ENCODE measurements at regions not wholly inside any gene's neighbourhood (a gene's known extent, or its start where the extent isn't known, plus 50 kb on each side); places are given as distances from the start of the nearest gene placed in this dataset.
"Not testable (repeated sequence)": the region's sequence is repeated elsewhere in the genome, so short reads cannot be mapped to it uniquely, and the experiment has no call there.

- ATAC-seq (replicated peaks) (no peak), DNase-seq (no peak)
- Mint-ChIP-seq H3K27ac (no peak overlapping the region), H3K4me1 (no peaks in the 10 kb centered on the region), H3K36me3 (no peaks in the 10 kb centered on the region), H3K9me3 (peaks cover 6 to 7% of the 10 kb centered on the region in 2 donors), H3K4me3 (no peak overlapping the region), H3K27me3 (no peaks in the 10 kb centered on the region)
Measured at GRCh38 chr6:50330963-50331362, 281.2 kb upstream of the DEFB112 start.

GRCh38 chr6:50333696-50334095 is 284.0 kb upstream of the DEFB112 start:
- no peak overlapping the region for H3K27ac Mint-ChIP-seq
- peaks cover 0 to 3% of the 10 kb centered on the region in 2 donors for H3K9me3 Mint-ChIP-seq
- no peaks in the 10 kb centered on the region for H3K27me3 Mint-ChIP-seq
- no peaks in the 10 kb centered on the region for H3K4me1 Mint-ChIP-seq
- H3K4me3 Mint-ChIP-seq = no peak overlapping the region
- no peaks in the 10 kb centered on the region for H3K36me3 Mint-ChIP-seq
- DNase-seq (no peak), ATAC-seq (replicated peaks) (no peak)

GRCh38 chr6:50337532-50338122 is 287.9 kb upstream of the DEFB112 start:
- no peak for DNase-seq
- H3K4me3 Mint-ChIP-seq = no peak overlapping the region
- no peaks in the 10 kb centered on the region for H3K4me1 Mint-ChIP-seq
- peaks cover 0 to 4% of the 10 kb centered on the region in 2 donors for H3K9me3 Mint-ChIP-seq
- H3K27ac Mint-ChIP-seq = no peak overlapping the region
- ATAC-seq (replicated peaks) = no peak
- no peaks in the 10 kb centered on the region for H3K27me3 Mint-ChIP-seq
- H3K36me3 Mint-ChIP-seq = no peaks in the 10 kb centered on the region

GRCh38 chr6:50353603-50354002 is 303.9 kb upstream of the DEFB112 start:
- ATAC-seq (replicated peaks) = no peak
- Mint-ChIP-seq H3K9me3 (peaks cover 14 to 17% of the 10 kb centered on the region in 2 donors), H3K36me3 (no peaks in the 10 kb centered on the region)

GRCh38 chr6:50358113-50358512 is 308.4 kb upstream of the DEFB112 start:
- Mint-ChIP-seq H3K27ac (no peak overlapping the region), H3K27me3 (no peaks in the 10 kb centered on the region), H3K4me1 (no peaks in the 10 kb centered on the region), H3K36me3 (no peaks in the 10 kb centered on the region), H3K4me3 (no peak overlapping the region), H3K9me3 (peaks cover 9 to 24% of the 10 kb centered on the region in 2 donors)
- no peak for ATAC-seq (replicated peaks)
- DNase-seq = no peak

More at GRCh38 chr6:50353603-50354002, 303.9 kb upstream of the DEFB112 start:
- DNase-seq = no peak
- Mint-ChIP-seq H3K4me1 (no peaks in the 10 kb centered on the region), H3K4me3 (no peak overlapping the region), H3K27me3 (no peaks in the 10 kb centered on the region), H3K27ac (no peak overlapping the region)

GRCh38 chr6:50361641-50362331 is 312.1 kb upstream of the DEFB112 start:
- H3K4me1 Mint-ChIP-seq = no peaks in the 10 kb centered on the region
- no peak overlapping the region for H3K27ac Mint-ChIP-seq
- no peak for DNase-seq
- no peak for ATAC-seq (replicated peaks)
- no peaks in the 10 kb centered on the region for H3K27me3 Mint-ChIP-seq
- no peaks in the 10 kb centered on the region for H3K36me3 Mint-ChIP-seq
- H3K9me3 Mint-ChIP-seq = peaks cover 0 to 12% of the 10 kb centered on the region in 2 donors
- H3K4me3 Mint-ChIP-seq = no peak overlapping the region

- no peak for ATAC-seq (replicated peaks)
- Mint-ChIP-seq H3K36me3 (no peaks in the 10 kb centered on the region), H3K4me1 (no peaks in the 10 kb centered on the region), H3K9me3 (peaks cover 0 to 8% of the 10 kb centered on the region in 2 donors), H3K27ac (no peak overlapping the region), H3K27me3 (no peaks in the 10 kb centered on the region), H3K4me3 (no peak overlapping the region)
- DNase-seq = no peak
Measured at GRCh38 chr6:50362706-50363105, 313.0 kb upstream of the DEFB112 start.

- Mint-ChIP-seq H3K27me3 (no peaks in the 10 kb centered on the region), H3K27ac (no peak overlapping the region), H3K4me3 (no peak overlapping the region), H3K9me3 (peaks cover 5% of the 10 kb centered on the region in 2 donors), H3K36me3 (no peaks in the 10 kb centered on the region), H3K4me1 (no peaks in the 10 kb centered on the region)
- DNase-seq (no peak), ATAC-seq (replicated peaks) (no peak)
Measured at GRCh38 chr6:50369996-50370395, 320.3 kb upstream of the DEFB112 start.

GRCh38 chr6:50380406-50381098 is 330.8 kb upstream of the DEFB112 start:
- no peak for DNase-seq
- peaks cover 5 to 9% of the 10 kb centered on the region in 2 donors for H3K9me3 Mint-ChIP-seq
- no peaks in the 10 kb centered on the region for H3K27me3 Mint-ChIP-seq
- no peaks in the 10 kb centered on the region for H3K4me1 Mint-ChIP-seq
- H3K4me3 Mint-ChIP-seq = no peak overlapping the region
- H3K36me3 Mint-ChIP-seq = no peaks in the 10 kb centered on the region
- ATAC-seq (replicated peaks) = no peak
- H3K27ac Mint-ChIP-seq = no peak overlapping the region

- DNase-seq (no peak), ATAC-seq (replicated peaks) (no peak)
- no peaks in the 10 kb centered on the region for H3K4me1 Mint-ChIP-seq
- H3K4me3 Mint-ChIP-seq = no peak overlapping the region
- H3K27me3 Mint-ChIP-seq = no peaks in the 10 kb centered on the region
- peaks cover 3 to 5% of the 10 kb centered on the region in 2 donors for H3K9me3 Mint-ChIP-seq
- H3K27ac Mint-ChIP-seq = no peak overlapping the region
- H3K36me3 Mint-ChIP-seq = no peaks in the 10 kb centered on the region
Measured at GRCh38 chr6:50381099-50381415, 331.3 kb upstream of the DEFB112 start.

- no peak overlapping the region for H3K27ac Mint-ChIP-seq
- no peak for ATAC-seq (replicated peaks)
- peaks cover 0 to 2% of the 10 kb centered on the region in 2 donors for H3K9me3 Mint-ChIP-seq
- no peak overlapping the region for H3K4me3 Mint-ChIP-seq
- no peaks in the 10 kb centered on the region for H3K4me1 Mint-ChIP-seq
- DNase-seq = no peak
- H3K36me3 Mint-ChIP-seq = no peaks in the 10 kb centered on the region
- no peaks in the 10 kb centered on the region for H3K27me3 Mint-ChIP-seq
Measured at GRCh38 chr6:50390416-50390815, 322.9 kb upstream of the TFAP2D start.

GRCh38 chr6:50394139-50394538 is 319.2 kb upstream of the TFAP2D start:
- not testable (repeated sequence) for ATAC-seq (replicated peaks); H3K36me3 Mint-ChIP-seq; H3K27me3 Mint-ChIP-seq; DNase-seq; H3K4me1 Mint-ChIP-seq; H3K9me3 Mint-ChIP-seq; H3K27ac Mint-ChIP-seq; H3K4me3 Mint-ChIP-seq

- H3K9me3 Mint-ChIP-seq = no peaks in the 10 kb centered on the region
- H3K4me1 Mint-ChIP-seq = no peaks in the 10 kb centered on the region
Measured at GRCh38 chr6:50404643-50405042, 308.7 kb upstream of the TFAP2D start.

GRCh38 chr6:50410579-50410978 is 302.7 kb upstream of the TFAP2D start:
- Mint-ChIP-seq H3K27me3 (no peaks in the 10 kb centered on the region), H3K9me3 (peaks cover 3 to 5% of the 10 kb centered on the region in 2 donors), H3K4me3 (no peak overlapping the region), H3K4me1 (no peaks in the 10 kb centered on the region), H3K36me3 (no peaks in the 10 kb centered on the region), H3K27ac (no peak overlapping the region)
- no peak for DNase-seq
- ATAC-seq (replicated peaks) = no peak

More at GRCh38 chr6:50404643-50405042, 308.7 kb upstream of the TFAP2D start:
- no peaks in the 10 kb centered on the region for H3K27me3 Mint-ChIP-seq
- H3K4me3 Mint-ChIP-seq = no peak overlapping the region
- no peaks in the 10 kb centered on the region for H3K36me3 Mint-ChIP-seq
- no peak for ATAC-seq (replicated peaks)
- H3K27ac Mint-ChIP-seq = no peak overlapping the region
- no peak for DNase-seq

GRCh38 chr6:50421041-50421440 is 292.3 kb upstream of the TFAP2D start:
- not testable (repeated sequence) for H3K27ac Mint-ChIP-seq; H3K27me3 Mint-ChIP-seq; H3K4me3 Mint-ChIP-seq; ATAC-seq (replicated peaks); DNase-seq; H3K4me1 Mint-ChIP-seq; H3K36me3 Mint-ChIP-seq
- H3K9me3 Mint-ChIP-seq = peaks cover 8 to 12% of the 10 kb centered on the region in 2 donors

Measured in stimulated activated naive B cell treated with anti-CD40 and anti-IgM and Interleukin-4, amounts not matched to agents 10 μg/mL and 1 μg/mL and 100 μg/mL, for 72 hours (primary cell).